ENCODE measurements at regions not wholly inside any gene's neighbourhood (a gene's known extent, or its start where the extent isn't known, plus 50 kb on each side); places are given as distances from the start of the nearest gene placed in this dataset.

DNA sequence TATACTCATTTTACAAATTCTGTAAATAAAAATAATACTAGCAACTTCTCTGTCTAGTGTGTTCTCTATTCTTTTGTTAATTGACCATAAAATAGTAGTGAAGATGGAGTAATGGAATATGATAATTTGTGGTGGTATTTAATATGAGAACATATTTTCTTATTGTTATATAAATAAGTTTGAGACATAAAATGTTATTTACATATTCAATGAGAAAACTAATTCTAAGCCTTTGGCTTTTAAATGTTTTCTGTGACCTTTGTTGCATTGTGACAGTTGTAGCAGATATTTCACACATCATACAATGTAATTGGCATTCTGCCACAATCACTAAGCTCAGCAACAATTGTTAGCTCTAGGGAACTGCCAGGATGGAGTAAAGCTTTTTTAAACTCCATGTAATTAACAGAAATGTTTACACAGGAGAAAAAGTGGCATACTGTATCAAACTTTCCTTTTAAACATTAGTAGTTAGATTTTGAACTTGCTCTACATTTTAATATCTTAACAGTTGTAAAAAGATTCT is 562.1 kb upstream of the PCDH9 start:
- ATAC-seq (no peak), FAIRE-seq (no peak), DNase-seq (ENCODE audit: low read depth in 1 of 2, low spot score in 1 of 2) (no peak)
- Histone ChIP-seq H3K4me1 (no peaks in the 10 kb centered on the region), H3K4me3 (no peak overlapping the region), H3K27ac (no peak overlapping the region), H3K9me3 (no peaks in the 10 kb centered on the region), H3K4me2 (no peak overlapping the region)
- TF ChIP-seq EHF (CRISPR knock-in tag; IDR thresholded peaks at IDR 0.05) (no peak), CHD4 (IDR thresholded peaks at IDR 0.05; ENCODE audit: borderline replicate concordance) (no peak), FOSL2 (IDR thresholded peaks at IDR 0.05) (no peak), FOSL2 (CRISPR knock-in tag; IDR thresholded peaks at IDR 0.05) (no peak), ZNF302 (CRISPR knock-in tag; IDR thresholded peaks at IDR 0.05) (no peak), NR3C1 (IDR thresholded peaks at IDR 0.05) (no peak), E2F6 (IDR thresholded peaks at IDR 0.05; ENCODE audit: borderline replicate concordance, low read depth) (no peak), POLR2AphosphoS2 (conservative IDR thresholded peaks at IDR 0.05; ENCODE audit: low read length) (no peak), GATA3 (IDR thresholded peaks at IDR 0.05; ENCODE audit: borderline replicate concordance) (no peak), FOSB (CRISPR knock-in tag; IDR thresholded peaks at IDR 0.05) (no peak), NPAS2 (CRISPR knock-in tag; IDR thresholded peaks at IDR 0.05; ENCODE audit: borderline replicate concordance) (no peak), TFCP2L1 (CRISPR knock-in tag; IDR thresholded peaks at IDR 0.05) (no peak), HMGXB4 (CRISPR knock-in tag; IDR thresholded peaks at IDR 0.05; ENCODE audit: borderline replicate concordance) (no peak), ZSCAN20 (CRISPR knock-in tag; IDR thresholded peaks at IDR 0.05) (no peak), PHF8 (IDR thresholded peaks at IDR 0.05; ENCODE audit: borderline replicate concordance, low read depth) (no peak)
- TF ChIP-seq, protein P1, sequence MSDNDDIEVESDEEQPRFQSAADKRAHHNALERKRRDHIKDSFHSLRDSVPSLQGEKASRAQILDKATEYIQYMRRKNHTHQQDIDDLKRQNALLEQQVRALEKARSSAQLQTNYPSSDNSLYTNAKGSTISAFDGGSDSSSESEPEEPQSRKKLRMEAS (IDR thresholded peaks at IDR 0.05) = no peak
- CTCF ChIA-PET = no interaction called here
- POLR2A ChIA-PET = no interaction called here

- Histone ChIP-seq H3K9me3 (no peaks in the 10 kb centered on the region), H3K4me3 (no peak overlapping the region), H3K4me1 (no peaks in the 10 kb centered on the region), H3K27ac (no peak overlapping the region), H3K4me2 (no peak overlapping the region)
- FAIRE-seq (no peak), DNase-seq (ENCODE audit: low read depth in 1 of 2, low spot score in 1 of 2) (no peak), ATAC-seq (no peak)
- WGBS (ENCODE audit: missing lambda C conversion rate) = 32% methylated on average over 4 of the region's 4 CpGs
- POLR2A ChIA-PET = no interaction called here
- CTCF ChIA-PET = no interaction called here
- TF ChIP-seq NR3C1 (IDR thresholded peaks at IDR 0.05) = no peak
- no peak for TF ChIP-seq RFX5 (IDR thresholded peaks at IDR 0.05)
- TF ChIP-seq NPAS2 (CRISPR knock-in tag; IDR thresholded peaks at IDR 0.05; ENCODE audit: borderline replicate concordance) = no peak
- TF ChIP-seq HOXB5 (CRISPR knock-in tag; IDR thresholded peaks at IDR 0.05) = no peak
These were observed 560.9 kb upstream of the PCDH9 start for GRCh38 chr13:67791047-67791446.

- FAIRE-seq (no peak), ATAC-seq (no peak), DNase-seq (ENCODE audit: low read depth in 1 of 2, low spot score in 1 of 2) (no peak)
- ChIA-PET POLR2A (no interaction called here), CTCF (no interaction called here)
- no peak overlapping the region for H3K27ac ChIP-seq
- H3K4me1 ChIP-seq = no peaks in the 10 kb centered on the region
- no peak overlapping the region for H3K4me2 ChIP-seq
- no peak for TF ChIP-seq RNF2 (IDR thresholded peaks at IDR 0.05; ENCODE audit: borderline replicate concordance, low read depth)
- TF ChIP-seq, protein P2, sequence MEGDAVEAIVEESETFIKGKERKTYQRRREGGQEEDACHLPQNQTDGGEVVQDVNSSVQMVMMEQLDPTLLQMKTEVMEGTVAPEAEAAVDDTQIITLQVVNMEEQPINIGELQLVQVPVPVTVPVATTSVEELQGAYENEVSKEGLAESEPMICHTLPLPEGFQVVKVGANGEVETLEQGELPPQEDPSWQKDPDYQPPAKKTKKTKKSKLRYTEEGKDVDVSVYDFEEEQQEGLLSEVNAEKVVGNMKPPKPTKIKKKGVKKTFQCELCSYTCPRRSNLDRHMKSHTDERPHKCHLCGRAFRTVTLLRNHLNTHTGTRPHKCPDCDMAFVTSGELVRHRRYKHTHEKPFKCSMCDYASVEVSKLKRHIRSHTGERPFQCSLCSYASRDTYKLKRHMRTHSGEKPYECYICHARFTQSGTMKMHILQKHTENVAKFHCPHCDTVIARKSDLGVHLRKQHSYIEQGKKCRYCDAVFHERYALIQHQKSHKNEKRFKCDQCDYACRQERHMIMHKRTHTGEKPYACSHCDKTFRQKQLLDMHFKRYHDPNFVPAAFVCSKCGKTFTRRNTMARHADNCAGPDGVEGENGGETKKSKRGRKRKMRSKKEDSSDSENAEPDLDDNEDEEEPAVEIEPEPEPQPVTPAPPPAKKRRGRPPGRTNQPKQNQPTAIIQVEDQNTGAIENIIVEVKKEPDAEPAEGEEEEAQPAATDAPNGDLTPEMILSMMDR (IDR thresholded peaks at IDR 0.05) = no peak
- H3K4me3 ChIP-seq = no peak overlapping the region
- 30% methylated on average over 3 of the region's 3 CpGs for WGBS (ENCODE audit: missing lambda C conversion rate)
- H3K9me3 ChIP-seq = no peaks in the 10 kb centered on the region
These were observed 546.0 kb upstream of the PCDH9 start for GRCh38 chr13:67776151-67776550.
